ENCODE measurements at regions not wholly inside any gene's neighbourhood (a gene's known extent, or its start where the extent isn't known, plus 50 kb on each side); places are given as distances from the start of the nearest gene placed in this dataset.

DNA sequence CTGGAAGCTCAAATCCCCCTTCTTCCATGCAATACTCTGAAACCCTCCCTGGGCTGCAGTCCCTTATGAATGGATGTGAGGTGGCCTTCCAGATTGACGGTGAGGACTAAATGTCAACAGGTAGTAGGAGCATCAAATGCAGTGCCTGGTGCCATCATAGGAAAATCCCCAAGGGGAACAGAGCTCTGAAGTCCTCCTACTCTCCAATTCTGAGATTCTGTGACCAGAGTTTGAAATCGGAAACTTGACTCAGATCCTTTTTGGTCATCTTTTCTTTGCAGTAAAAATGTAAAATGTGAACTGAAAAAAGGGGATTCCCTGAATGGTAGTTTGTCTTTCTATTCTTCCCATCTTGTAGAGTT, 68.8 kb upstream of the TJP1 start:
- Histone ChIP-seq H3K4me1 (ENCODE audit: control insufficient read depth in 1 of 2, insufficient read depth in 2 of 2, low read depth in 1 of 2, low read length in 1 of 2) (peaks cover 0 to 6% of the 10 kb centered on the region in 2 experiments; a peak in 2 of 4 replicates), H3K9me3 (no peaks in the 10 kb centered on the region), H4K20me1 (ENCODE audit: insufficient read depth) (no peaks in the 10 kb centered on the region), H3K27me3 (ENCODE audit: insufficient read depth) (no peaks in the 10 kb centered on the region), H2AFZ (ENCODE audit: low read depth) (no peak overlapping the region), H3K36me3 (replicated peaks in 1 of 2; ENCODE audit: control insufficient read depth in 1 of 2, insufficient read depth in 2 of 2, low read length in 1 of 2) (no peaks in the 10 kb centered on the region), H3F3A (replicated peaks; ENCODE audit: insufficient read depth) (no peaks in the 10 kb centered on the region), H3K4me2 (no peak overlapping the region), H3K4me3 (ENCODE audit: low read depth in 2 of 2, low read length in 1 of 2) (no peak overlapping the region), H3K9me2 (no peaks in the 10 kb centered on the region), H3K9ac (no peak overlapping the region), H3K79me2 (ENCODE audit: insufficient read depth) (no peaks in the 10 kb centered on the region), H3K27ac (ENCODE audit: low read depth in 2 of 2, low read length in 1 of 2) (no peak overlapping the region)
- DNase-seq = no peak
- TF ChIP-seq CHD2 (IDR thresholded peaks at IDR 0.05; ENCODE audit: low read length, partially characterized antibody) = no peak
- ChIA-PET POLR2A (interaction anchor here (0.6 kb wide), 1 partner anchor 17 kb away, joined by 3 read pairs; no protein-coding TSS in a partner anchor), CTCF (interaction anchor here (1.2 kb wide), 1 partner anchor 34 kb away, joined by 5 read pairs; no protein-coding TSS in a partner anchor)
- 74% methylated on average over 2 of the region's 2 CpGs for WGBS (ENCODE audit: low lambda C conversion rate)

DNA sequence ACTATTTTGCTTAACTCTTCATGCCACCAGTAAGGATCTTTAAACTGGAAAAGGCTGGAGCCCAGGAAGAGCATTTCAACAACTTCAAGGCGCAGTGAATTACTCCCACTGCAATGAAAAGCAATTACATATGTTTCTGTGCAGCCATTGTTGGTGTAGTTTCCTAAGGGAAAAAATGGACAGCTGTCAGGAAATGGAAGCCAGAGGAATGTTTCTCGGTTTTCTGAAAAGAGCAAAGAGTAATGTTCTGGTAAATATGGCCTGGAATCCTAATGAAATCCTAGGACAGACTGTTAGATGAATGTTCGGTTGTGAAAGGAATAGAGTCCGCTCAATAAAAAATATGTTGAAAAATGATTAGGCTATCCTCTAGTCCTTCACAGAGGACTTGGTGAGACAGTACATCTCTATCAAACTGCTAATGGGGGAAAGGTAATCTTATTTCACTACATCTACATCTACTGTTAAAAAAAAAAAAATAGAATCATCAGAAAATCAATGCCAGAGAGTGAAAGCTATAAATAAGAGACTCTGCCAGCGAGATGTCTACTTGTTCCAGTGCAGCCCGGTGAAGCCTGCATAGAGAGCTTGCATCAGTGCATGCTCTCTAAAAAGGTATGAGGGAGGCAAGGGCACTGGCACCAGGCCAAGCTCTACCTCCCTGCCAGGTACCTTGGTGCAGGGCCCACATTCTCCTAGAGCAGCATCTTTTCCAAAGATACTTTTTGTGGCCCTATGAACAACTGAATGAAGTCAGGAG, 68.2 kb upstream of the TJP1 start:
- H2AFZ ChIP-seq (ENCODE audit: low read depth) = no peak overlapping the region

More for the DNA sequence above, 68.2 kb upstream of the TJP1 start:
- ChIA-PET CTCF (interaction anchor here (0.6 to 1.9 kb wide), 3 partner anchors 35 to 1985 kb away, joined by 3 to 5 read pairs (median 5); no protein-coding TSS in a partner anchor), POLR2A (interaction anchor here (0.6 kb wide), 1 partner anchor 17 kb away, joined by 3 read pairs; no protein-coding TSS in a partner anchor)
- Histone ChIP-seq H3K9me2 (no peaks in the 10 kb centered on the region), H3K9me3 (no peaks in the 10 kb centered on the region), H3K4me2 (no peak overlapping the region), H3K4me1 (ENCODE audit: control insufficient read depth in 1 of 2, insufficient read depth in 2 of 2, low read depth in 1 of 2, low read length in 1 of 2) (peaks cover 0 to 6% of the 10 kb centered on the region in 2 experiments; a peak in 2 of 4 replicates), H3K27ac (ENCODE audit: low read depth in 2 of 2, low read length in 1 of 2) (no peak overlapping the region), H3K9ac (no peak overlapping the region), H3F3A (replicated peaks; ENCODE audit: insufficient read depth) (no peaks in the 10 kb centered on the region), H3K79me2 (ENCODE audit: insufficient read depth) (no peaks in the 10 kb centered on the region), H3K4me3 (ENCODE audit: low read depth in 2 of 2, low read length in 1 of 2) (no peak overlapping the region), H3K36me3 (replicated peaks in 1 of 2; ENCODE audit: control insufficient read depth in 1 of 2, insufficient read depth in 2 of 2, low read length in 1 of 2) (no peaks in the 10 kb centered on the region), H3K27me3 (ENCODE audit: insufficient read depth) (no peaks in the 10 kb centered on the region), H4K20me1 (ENCODE audit: insufficient read depth) (no peaks in the 10 kb centered on the region)
- TF ChIP-seq, protein P1, sequence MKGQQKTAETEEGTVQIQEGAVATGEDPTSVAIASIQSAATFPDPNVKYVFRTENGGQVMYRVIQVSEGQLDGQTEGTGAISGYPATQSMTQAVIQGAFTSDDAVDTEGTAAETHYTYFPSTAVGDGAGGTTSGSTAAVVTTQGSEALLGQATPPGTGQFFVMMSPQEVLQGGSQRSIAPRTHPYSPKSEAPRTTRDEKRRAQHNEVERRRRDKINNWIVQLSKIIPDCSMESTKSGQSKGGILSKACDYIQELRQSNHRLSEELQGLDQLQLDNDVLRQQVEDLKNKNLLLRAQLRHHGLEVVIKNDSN (IDR thresholded peaks at IDR 0.05; ENCODE audit: borderline replicate concordance, low read depth) = no peak
- TF ChIP-seq, protein P2, sequence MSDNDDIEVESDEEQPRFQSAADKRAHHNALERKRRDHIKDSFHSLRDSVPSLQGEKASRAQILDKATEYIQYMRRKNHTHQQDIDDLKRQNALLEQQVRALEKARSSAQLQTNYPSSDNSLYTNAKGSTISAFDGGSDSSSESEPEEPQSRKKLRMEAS (IDR thresholded peaks at IDR 0.05; ENCODE audit: low read depth) = no peak
- TF ChIP-seq JUND (IDR thresholded peaks at IDR 0.05) (no peak), GATA2 (CRISPR knock-in tag; IDR thresholded peaks at IDR 0.05) (no peak), YY1 (IDR thresholded peaks at IDR 0.05; ENCODE audit: low read depth) (no peak), RXRA (IDR thresholded peaks at IDR 0.05; ENCODE audit: borderline replicate concordance, low read depth) (no peak), FOSL2 (IDR thresholded peaks at IDR 0.05; ENCODE audit: borderline replicate concordance, low read depth) (no peak), FOXJ3 (CRISPR knock-in tag; IDR thresholded peaks at IDR 0.05) (no peak), NFIC (IDR thresholded peaks at IDR 0.05; ENCODE audit: borderline replicate concordance) (no peak), MEF2A (IDR thresholded peaks at IDR 0.05; ENCODE audit: borderline replicate concordance, low read depth) (no peak)
- TF ChIP-seq, protein P3, sequence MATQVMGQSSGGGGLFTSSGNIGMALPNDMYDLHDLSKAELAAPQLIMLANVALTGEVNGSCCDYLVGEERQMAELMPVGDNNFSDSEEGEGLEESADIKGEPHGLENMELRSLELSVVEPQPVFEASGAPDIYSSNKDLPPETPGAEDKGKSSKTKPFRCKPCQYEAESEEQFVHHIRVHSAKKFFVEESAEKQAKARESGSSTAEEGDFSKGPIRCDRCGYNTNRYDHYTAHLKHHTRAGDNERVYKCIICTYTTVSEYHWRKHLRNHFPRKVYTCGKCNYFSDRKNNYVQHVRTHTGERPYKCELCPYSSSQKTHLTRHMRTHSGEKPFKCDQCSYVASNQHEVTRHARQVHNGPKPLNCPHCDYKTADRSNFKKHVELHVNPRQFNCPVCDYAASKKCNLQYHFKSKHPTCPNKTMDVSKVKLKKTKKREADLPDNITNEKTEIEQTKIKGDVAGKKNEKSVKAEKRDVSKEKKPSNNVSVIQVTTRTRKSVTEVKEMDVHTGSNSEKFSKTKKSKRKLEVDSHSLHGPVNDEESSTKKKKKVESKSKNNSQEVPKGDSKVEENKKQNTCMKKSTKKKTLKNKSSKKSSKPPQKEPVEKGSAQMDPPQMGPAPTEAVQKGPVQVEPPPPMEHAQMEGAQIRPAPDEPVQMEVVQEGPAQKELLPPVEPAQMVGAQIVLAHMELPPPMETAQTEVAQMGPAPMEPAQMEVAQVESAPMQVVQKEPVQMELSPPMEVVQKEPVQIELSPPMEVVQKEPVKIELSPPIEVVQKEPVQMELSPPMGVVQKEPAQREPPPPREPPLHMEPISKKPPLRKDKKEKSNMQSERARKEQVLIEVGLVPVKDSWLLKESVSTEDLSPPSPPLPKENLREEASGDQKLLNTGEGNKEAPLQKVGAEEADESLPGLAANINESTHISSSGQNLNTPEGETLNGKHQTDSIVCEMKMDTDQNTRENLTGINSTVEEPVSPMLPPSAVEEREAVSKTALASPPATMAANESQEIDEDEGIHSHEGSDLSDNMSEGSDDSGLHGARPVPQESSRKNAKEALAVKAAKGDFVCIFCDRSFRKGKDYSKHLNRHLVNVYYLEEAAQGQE (IDR thresholded peaks at IDR 0.05; ENCODE audit: low read depth, low read length) = no peak
- TF ChIP-seq, protein P4, sequence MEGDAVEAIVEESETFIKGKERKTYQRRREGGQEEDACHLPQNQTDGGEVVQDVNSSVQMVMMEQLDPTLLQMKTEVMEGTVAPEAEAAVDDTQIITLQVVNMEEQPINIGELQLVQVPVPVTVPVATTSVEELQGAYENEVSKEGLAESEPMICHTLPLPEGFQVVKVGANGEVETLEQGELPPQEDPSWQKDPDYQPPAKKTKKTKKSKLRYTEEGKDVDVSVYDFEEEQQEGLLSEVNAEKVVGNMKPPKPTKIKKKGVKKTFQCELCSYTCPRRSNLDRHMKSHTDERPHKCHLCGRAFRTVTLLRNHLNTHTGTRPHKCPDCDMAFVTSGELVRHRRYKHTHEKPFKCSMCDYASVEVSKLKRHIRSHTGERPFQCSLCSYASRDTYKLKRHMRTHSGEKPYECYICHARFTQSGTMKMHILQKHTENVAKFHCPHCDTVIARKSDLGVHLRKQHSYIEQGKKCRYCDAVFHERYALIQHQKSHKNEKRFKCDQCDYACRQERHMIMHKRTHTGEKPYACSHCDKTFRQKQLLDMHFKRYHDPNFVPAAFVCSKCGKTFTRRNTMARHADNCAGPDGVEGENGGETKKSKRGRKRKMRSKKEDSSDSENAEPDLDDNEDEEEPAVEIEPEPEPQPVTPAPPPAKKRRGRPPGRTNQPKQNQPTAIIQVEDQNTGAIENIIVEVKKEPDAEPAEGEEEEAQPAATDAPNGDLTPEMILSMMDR (IDR thresholded peaks at IDR 0.05) = no peak
- no peak for DNase-seq
- 75% methylated on average over 6 of the region's 6 CpGs for WGBS (ENCODE audit: low lambda C conversion rate)
